ENCODE measurements at regions not wholly inside any gene's neighbourhood (a gene's known extent, or its start where the extent isn't known, plus 50 kb on each side); places are given as distances from the start of the nearest gene placed in this dataset.

GRCh38 chr1:67627906-67628305, 57.1 kb upstream of the GADD45A start:
- POLR2A ChIA-PET: no interaction called here

GRCh38 chr1:67629370-67630075, 55.5 kb upstream of the GADD45A start:
- ChIA-PET POLR2A (no interaction called here), CTCF (no interaction called here)

More at GRCh38 chr1:67627906-67628305, 57.1 kb upstream of the GADD45A start:
- CTCF ChIA-PET: no interaction called here

DNA sequence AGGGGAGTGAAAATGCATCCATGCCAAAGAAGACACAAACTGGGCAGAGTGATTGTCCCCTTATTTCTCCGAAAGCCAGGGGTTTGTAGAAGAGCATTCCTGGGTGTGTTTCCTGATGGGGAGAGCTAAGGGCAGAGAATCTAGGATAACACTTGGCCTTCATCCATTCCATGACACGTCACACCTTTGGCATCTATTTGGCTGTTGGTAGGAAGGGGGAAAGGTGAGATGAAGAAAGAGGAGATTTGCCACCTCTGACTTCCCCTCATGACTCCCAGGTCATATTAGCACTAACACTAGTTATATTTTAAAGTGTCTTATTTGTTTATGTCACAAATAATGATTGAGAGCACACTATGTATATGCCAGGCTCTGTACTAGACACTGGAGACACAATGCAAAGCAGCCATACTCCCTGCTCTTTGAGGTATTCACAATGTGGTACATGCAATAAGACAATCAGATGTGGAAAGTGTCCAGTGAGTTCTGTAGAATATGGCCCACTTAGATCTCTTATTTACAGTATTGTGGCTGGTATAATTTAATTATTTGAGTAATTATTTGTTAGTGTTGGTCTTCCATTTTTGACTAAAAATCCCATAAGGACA, 54.5 kb upstream of the GADD45A start:
- ChIA-PET CTCF (no interaction called here), POLR2A (no interaction called here)

- POLR2A ChIA-PET: no interaction called here
- CTCF ChIA-PET: no interaction called here
Observed at GRCh38 chr1:67632356-67632755, 52.6 kb upstream of the GADD45A start.

DNA sequence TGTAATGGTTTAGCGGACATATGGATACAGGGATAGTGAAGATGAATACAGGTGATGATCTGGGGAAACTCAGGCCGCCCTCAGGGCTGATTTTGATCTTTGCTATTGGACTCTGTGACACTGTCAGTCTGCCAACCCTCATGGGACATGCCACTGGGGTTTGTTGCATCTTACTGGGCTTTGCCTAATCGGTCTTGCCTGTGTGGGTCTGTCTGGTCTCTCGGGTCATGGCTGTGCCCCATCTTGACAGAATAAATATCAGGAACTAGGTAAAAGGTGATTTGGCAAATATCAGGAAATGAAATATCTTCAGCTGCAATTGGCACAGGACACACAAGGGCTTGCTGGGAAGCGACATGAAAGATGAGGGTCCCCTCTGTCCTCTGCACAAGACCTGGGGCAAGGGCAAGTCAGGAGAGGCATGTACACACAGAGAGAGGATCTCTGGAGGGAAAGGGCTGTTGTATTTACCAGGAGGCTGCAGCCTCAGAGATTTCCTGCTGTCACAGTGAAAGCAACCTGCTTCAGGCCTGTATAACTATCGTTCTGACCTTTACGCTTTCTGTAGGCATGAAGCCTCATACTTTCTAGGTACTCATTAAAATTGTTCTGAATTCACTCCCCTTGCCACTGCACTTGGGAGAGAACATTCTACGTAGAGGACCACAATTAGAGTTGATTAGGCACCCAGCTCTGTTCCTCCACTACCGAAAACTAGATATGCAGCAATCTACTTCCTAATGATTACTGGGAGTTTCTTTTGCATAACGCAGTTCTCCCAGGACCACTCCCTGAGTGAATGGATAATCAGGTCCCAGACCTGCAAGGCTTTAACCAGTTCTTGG, 52.0 kb upstream of the GADD45A start:
- ChIA-PET POLR2A (no interaction called here), CTCF (no interaction called here)

- CTCF ChIA-PET: no interaction called here
- POLR2A ChIA-PET: no interaction called here
Observed at GRCh38 chr1:67634396-67634935, 50.5 kb upstream of the GADD45A start.

GRCh38 chr1:67635055-67635809, 49.8 kb upstream of the GADD45A start:
- CTCF ChIA-PET: no interaction called here

More at GRCh38 chr1:67635055-67635809, 49.8 kb upstream of the GADD45A start:
- POLR2A ChIA-PET: no interaction called here

Measured in activated CD8-positive, alpha-beta memory T cell treated with anti-CD3 and anti-CD28 coated beads for 36 hours (primary cell).